PC-9 (cell line): ENCODE measurements at regions not wholly inside any gene's neighbourhood (a gene's known extent, or its start where the extent isn't known, plus 50 kb on each side); places are given as distances from the start of the nearest gene placed in this dataset.

Experiments
- BruUV-seq: library from RNA; stranded (reverse); fragments of 400-500 nt; replicated peaks from 2 replicates; lab custom pipeline; 2021; lab: Mats Ljungman, UMichigan
- CTCF ChIA-PET: fragments of 300-600 bp; sonication (Branson Sonifier 250); formaldehyde crosslinking; loops from one replicate; lab custom pipeline; 2022; ENCODE audit warnings: antibody characterized with exemption; lab: Charles Lee
- POLR2A ChIA-PET: fragments of 300-600 bp; sonication (Branson Sonifier 250); formaldehyde crosslinking; loops from one replicate; lab custom pipeline; 2022; ENCODE audit warnings: antibody characterized with exemption; ENCODE audit not compliant: unreplicated experiment; lab: Charles Lee
- DNase-seq, 2 experiments: peaks; one replicate each; pipeline versions ENCODE4 v3.0.0 to v3.0.0-alpha.2; 2015 to 2022; ENCODE audit warnings: mixed read lengths in 1 of 2
- H2AFZ ChIP-seq: fragments of 200-600 bp; sonication (generic); 2 replicates; pipeline ENCODE4 v1.8.1; 2017; ENCODE audit warnings: antibody characterized with exemption
- H3F3A ChIP-seq: fragments of 200-600 bp; sonication (generic); 2 replicates; pipeline ENCODE4 v1.8.1; 2017; ENCODE audit warnings: antibody characterized with exemption, mild to moderate bottlenecking, low read depth; ENCODE audit not compliant: insufficient read depth
- H3K27ac ChIP-seq: fragments of 200-600 bp; sonication (generic); 2 replicates; pipeline ENCODE4 v1.6.1; 2016; ENCODE audit warnings: mixed run types
- H3K27me3 ChIP-seq: fragments of 200-600 bp; sonication (generic); 2 replicates; pipeline ENCODE4 v1.6.1; 2016; ENCODE audit warnings: low read depth, mixed run types; ENCODE audit not compliant: insufficient read depth
- H3K36me3 ChIP-seq: fragments of 200-600 bp; sonication (generic); 2 replicates; pipeline ENCODE4 v1.6.1; 2016; ENCODE audit warnings: low read depth, mixed run types
- H3K4me1 ChIP-seq: fragments of 200-600 bp; sonication (generic); replicated peaks from 2 replicates; pipeline ENCODE4 v1.6.1; 2016; ENCODE audit warnings: mixed run types; ENCODE audit not compliant: insufficient read depth
- H3K4me2 ChIP-seq: fragments of 200-600 bp; sonication (generic); 2 replicates; pipeline ENCODE4 v1.6.1; 2017; ENCODE audit warnings: mixed run types
- H3K4me3 ChIP-seq: fragments of 200-600 bp; sonication (generic); 2 replicates; pipeline ENCODE4 v1.6.1; 2016; ENCODE audit warnings: mixed run types
- H3K79me2 ChIP-seq: fragments of 200-600 bp; sonication (generic); 2 replicates; pipeline ENCODE4 v1.6.1; 2017; ENCODE audit warnings: low read depth, mixed run types
- H3K9me2 ChIP-seq: fragments of 200-600 bp; sonication (generic); 2 replicates; pipeline ENCODE4 v1.8.1; 2017; ENCODE audit warnings: mild to moderate bottlenecking; ENCODE audit not compliant: insufficient read depth
- H3K9me3 ChIP-seq: fragments of 200-600 bp; sonication (generic); 2 replicates; pipeline ENCODE4 v1.8.1; 2016; ENCODE audit warnings: low read depth; ENCODE audit not compliant: insufficient read depth
- H4K20me1 ChIP-seq: fragments of 200-600 bp; sonication (generic); 2 replicates; pipeline ENCODE4 v1.8.1; 2017; ENCODE audit not compliant: insufficient read depth
- CTCF ChIP-seq: fragments of 200-600 bp; sonication (generic); conservative IDR thresholded peaks from 2 replicates; pipeline ENCODE4 v1.6.1; 2017; ENCODE audit warnings: mixed run types, antibody characterized with exemption, mild to moderate bottlenecking, moderate library complexity
- EZH2 ChIP-seq: fragments of 200-600 bp; sonication (generic); IDR thresholded peaks from 2 replicates; pipeline ENCODE4 v1.8.0; 2017; ENCODE audit warnings: antibody characterized with exemption, low read depth
- intact Hi-C: fragments of 100-400 bp; cut with micrococcal nuclease; formaldehyde crosslinking; loops from one replicate; pipeline ENCODE4 v1.10.0; 2022; ENCODE audit not compliant: unreplicated experiment

DNA sequence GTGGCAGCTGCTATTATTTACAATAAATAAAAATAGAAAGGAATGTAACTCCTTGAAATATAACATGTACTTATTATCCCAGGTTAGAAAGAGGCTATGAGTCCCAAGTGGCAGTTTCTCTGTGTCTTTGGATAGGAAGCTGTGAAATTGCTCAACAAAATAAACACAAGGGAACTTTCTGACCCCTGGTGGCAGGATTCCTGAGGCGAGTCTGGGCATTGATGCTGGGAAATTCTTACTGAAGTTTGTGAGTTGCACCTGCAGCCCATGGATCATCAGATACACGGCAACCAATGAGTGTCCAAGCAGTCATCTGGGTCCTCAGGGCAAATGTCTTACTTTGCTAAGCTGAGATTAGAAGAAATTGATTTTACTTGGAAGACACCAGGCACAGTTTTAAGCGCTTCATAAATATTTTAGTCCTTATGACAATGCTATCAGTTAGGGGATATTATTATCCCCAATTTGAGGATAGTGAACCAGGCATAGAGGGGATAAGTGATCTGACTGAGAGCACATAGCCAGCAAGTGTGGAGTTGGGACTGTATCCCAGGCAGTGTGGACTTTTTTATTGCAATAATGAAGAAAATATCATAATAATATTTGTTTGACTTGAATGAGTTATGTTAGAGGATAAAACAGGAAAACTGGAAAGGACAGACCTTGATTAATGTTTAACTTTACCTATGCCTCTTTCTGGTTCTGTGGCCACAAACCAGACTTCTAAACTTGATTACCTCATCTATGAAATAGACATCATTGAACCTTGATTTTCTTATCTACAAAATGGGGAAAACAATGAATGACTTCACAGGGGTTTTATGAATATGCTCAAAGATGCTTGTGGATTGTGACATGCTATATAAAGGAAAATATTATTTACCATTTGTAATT, 265.5 kb upstream of the ADAMTSL1 start:
- H3K4me2 ChIP-seq: no peak overlapping the region
- H3K9me3 ChIP-seq: no peaks in the 10 kb centered on the region
- no TSS peak for BruUV-seq
- ChIA-PET CTCF (interaction anchor here (0.7 kb wide), 1 partner anchor 742 kb away, joined by 3 read pairs; no protein-coding TSS in a partner anchor), POLR2A (no interaction called here)
- no peak overlapping the region for H3K4me3 ChIP-seq
- H2AFZ ChIP-seq: no peak overlapping the region
- H3K36me3 ChIP-seq: no peaks in the 10 kb centered on the region
- no peak overlapping the region for H3K27ac ChIP-seq
- intact Hi-C loops: loop anchor here (5.0 kb wide), 1 partner anchor 676 kb away; no protein-coding TSS in a partner anchor
- H3K9me2 ChIP-seq: no peaks in the 10 kb centered on the region
- DNase-seq: peak in 1 of 2 experiments; percentile 11
- no peaks in the 10 kb centered on the region for H3K79me2 ChIP-seq
- peak; percentile 54 for TF ChIP-seq CTCF
- TF ChIP-seq EZH2: no peak
- H3F3A ChIP-seq: no peaks in the 10 kb centered on the region
- H3K4me1 ChIP-seq: no peaks in the 10 kb centered on the region
- no peaks in the 10 kb centered on the region for H3K27me3 ChIP-seq
- no peaks in the 10 kb centered on the region for H4K20me1 ChIP-seq

- intact Hi-C loops: no loop called here
- BruUV-seq: no TSS peak
Observed at GRCh38 chr9:18215626-18216025, 258.3 kb upstream of the ADAMTSL1 start.

GRCh38 chr9:18216376-18216775, 257.6 kb upstream of the ADAMTSL1 start:
- no TSS peak for BruUV-seq
- H3K27ac ChIP-seq: no peak overlapping the region
- no peaks in the 10 kb centered on the region for H3F3A ChIP-seq
- no peaks in the 10 kb centered on the region for H3K79me2 ChIP-seq
- intact Hi-C loops: no loop called here
- H3K27me3 ChIP-seq: no peaks in the 10 kb centered on the region
- H4K20me1 ChIP-seq: no peaks in the 10 kb centered on the region
- no peak overlapping the region for H2AFZ ChIP-seq
- TF ChIP-seq CTCF (no peak), EZH2 (no peak)
- no peaks in the 10 kb centered on the region; the same call in 1 of the 2 replicates for H3K9me2 ChIP-seq
- POLR2A ChIA-PET: no interaction called here
- no peaks in the 10 kb centered on the region for H3K4me1 ChIP-seq
- no peak overlapping the region for H3K4me2 ChIP-seq
- H3K4me3 ChIP-seq: no peak overlapping the region
- H3K9me3 ChIP-seq: no peaks in the 10 kb centered on the region; the same call in 1 of the 2 replicates
- H3K36me3 ChIP-seq: no peaks in the 10 kb centered on the region
- no peak for DNase-seq
- CTCF ChIA-PET: no interaction called here

More at GRCh38 chr9:18215626-18216025, 258.3 kb upstream of the ADAMTSL1 start:
- H4K20me1 ChIP-seq: no peaks in the 10 kb centered on the region
- H3F3A ChIP-seq: no peaks in the 10 kb centered on the region
- DNase-seq: no peak
- H3K9me2 ChIP-seq: no peaks in the 10 kb centered on the region; the same call in 1 of the 2 replicates
- no peaks in the 10 kb centered on the region for H3K36me3 ChIP-seq
- no peaks in the 10 kb centered on the region; the same call in 1 of the 2 replicates for H3K9me3 ChIP-seq
- TF ChIP-seq EZH2 (no peak), CTCF (no peak)
- H3K27me3 ChIP-seq: no peaks in the 10 kb centered on the region
- POLR2A ChIA-PET: no interaction called here
- no peak overlapping the region for H2AFZ ChIP-seq
- no peaks in the 10 kb centered on the region for H3K4me1 ChIP-seq
- no peak overlapping the region for H3K4me2 ChIP-seq
- CTCF ChIA-PET: no interaction called here
- H3K79me2 ChIP-seq: no peaks in the 10 kb centered on the region
- H3K4me3 ChIP-seq: no peak overlapping the region
- no peak overlapping the region for H3K27ac ChIP-seq
